GM18867 (cell line): ENCODE measurements at regions not wholly inside any gene's neighbourhood (a gene's known extent, or its start where the extent isn't known, plus 50 kb on each side); places are given as distances from the start of the nearest gene placed in this dataset.

Source experiments
- ATAC-seq: cut with Tn5 transposase; IDR thresholded peaks from one replicate; pipeline ENCODE4 v1.9.1; 2021; ENCODE audit warnings: mild to moderate bottlenecking, moderate library complexity; ENCODE audit not compliant: unreplicated experiment

GRCh38 chr10:52440612-52441285 lies 126.7 kb downstream of the DKK1 start:
- ATAC-seq = no peak

GRCh38 chr10:52442576-52442975 lies 128.5 kb downstream of the DKK1 start:
- peak; percentile 41 for ATAC-seq

GRCh38 chr10:52443419-52444388 lies 129.6 kb downstream of the DKK1 start:
- ATAC-seq = no peak

GRCh38 chr10:52446391-52446790 lies 132.3 kb downstream of the DKK1 start:
- no peak for ATAC-seq

- ATAC-seq = no peak
These were observed 133.9 kb downstream of the DKK1 start for GRCh38 chr10:52447931-52448353.

- no peak for ATAC-seq
These were observed 136.7 kb downstream of the DKK1 start for GRCh38 chr10:52450762-52451291.

GRCh38 chr10:52451817-52452216 lies 137.7 kb downstream of the DKK1 start:
- no peak for ATAC-seq

- no peak for ATAC-seq
These were observed 138.8 kb downstream of the DKK1 start for GRCh38 chr10:52452600-52453493.

- no peak for ATAC-seq
These were observed 139.4 kb downstream of the DKK1 start for GRCh38 chr10:52453501-52453900.

- no peak for ATAC-seq
These were observed 140.4 kb downstream of the DKK1 start for GRCh38 chr10:52454491-52454890.

GRCh38 chr10:52455098-52455497 lies 141.0 kb downstream of the DKK1 start:
- no peak for ATAC-seq

- no peak for ATAC-seq
These were observed 145.0 kb downstream of the DKK1 start for GRCh38 chr10:52459097-52459496.

GRCh38 chr10:52463826-52464225 lies 149.7 kb downstream of the DKK1 start:
- no peak for ATAC-seq

GRCh38 chr10:52464368-52465124 lies 150.5 kb downstream of the DKK1 start:
- ATAC-seq = no peak

GRCh38 chr10:52465202-52465601 lies 151.1 kb downstream of the DKK1 start:
- peak; percentile 62 for ATAC-seq

GRCh38 chr10:52466464-52466863 lies 152.4 kb downstream of the DKK1 start:
- ATAC-seq = peak; percentile 73

GRCh38 chr10:52469970-52470705 lies 156.1 kb downstream of the DKK1 start:
- no peak for ATAC-seq

- no peak for ATAC-seq
These were observed 158.5 kb downstream of the DKK1 start for GRCh38 chr10:52472406-52473146.

- peak; percentile 63 for ATAC-seq
These were observed 160.2 kb downstream of the DKK1 start for GRCh38 chr10:52474265-52474664.
